ENCODE measurements at regions not wholly inside any gene's neighbourhood (a gene's known extent, or its start where the extent isn't known, plus 50 kb on each side); places are given as distances from the start of the nearest gene placed in this dataset.
"Not testable (repeated sequence)": the region's sequence is repeated elsewhere in the genome, so short reads cannot be mapped to it uniquely, and the experiment has no call there.

GRCh38 chr4:14919785-14920184, 82.5 kb upstream of the CPEB2 start:
- DNase-seq (ENCODE audit: low spot score) = no peak

GRCh38 chr4:14920237-14920636, 82.0 kb upstream of the CPEB2 start:
- no peak for DNase-seq (ENCODE audit: low spot score)

- no peak for DNase-seq (ENCODE audit: low spot score)
These were observed 81.4 kb upstream of the CPEB2 start for GRCh38 chr4:14920759-14921320.

- DNase-seq (ENCODE audit: low spot score) = not testable (repeated sequence)
These were observed 80.5 kb upstream of the CPEB2 start for GRCh38 chr4:14921781-14922180.

- DNase-seq (ENCODE audit: low spot score) = no peak
These were observed 78.0 kb upstream of the CPEB2 start for GRCh38 chr4:14924076-14924811.

- DNase-seq (ENCODE audit: low spot score) = no peak
These were observed 77.4 kb upstream of the CPEB2 start for GRCh38 chr4:14924812-14925344.

GRCh38 chr4:14925471-14925870, 76.8 kb upstream of the CPEB2 start:
- DNase-seq (ENCODE audit: low spot score) = no peak

- DNase-seq (ENCODE audit: low spot score) = no peak
These were observed 75.9 kb upstream of the CPEB2 start for GRCh38 chr4:14926368-14926767.

GRCh38 chr4:14928035-14928434, 74.2 kb upstream of the CPEB2 start:
- no peak for DNase-seq (ENCODE audit: low spot score)

- no peak for DNase-seq (ENCODE audit: low spot score)
These were observed 72.6 kb upstream of the CPEB2 start for GRCh38 chr4:14929669-14930068.

- no peak for DNase-seq (ENCODE audit: low spot score)
These were observed 67.4 kb upstream of the CPEB2 start for GRCh38 chr4:14934704-14935390.

GRCh38 chr4:14943749-14944148, 58.5 kb upstream of the CPEB2 start:
- no peak for DNase-seq (ENCODE audit: low spot score)

GRCh38 chr4:14952352-14952751, 49.9 kb upstream of the CPEB2 start:
- no peak for DNase-seq (ENCODE audit: low spot score)

Data from hematopoietic multipotent progenitor cell treated with erythropoietin and hydrocortisone succinate and interleukin-3 and kit ligand, for 17 days (in vitro differentiated cells).